MM.1S (cell line): ENCODE measurements at regions not wholly inside any gene's neighbourhood (a gene's known extent, or its start where the extent isn't known, plus 50 kb on each side); places are given as distances from the start of the nearest gene placed in this dataset.

Experiments used
- DNase-seq: peaks from one replicate; pipeline ENCODE4 v3.0.0-alpha.2; 2015
- H2AFZ ChIP-seq: fragments of 300-600 bp; sonication (generic); 2 replicates; pipeline ENCODE4 v1.6.0; 2016; ENCODE audit warnings: antibody characterized with exemption, low read length
- H3F3A ChIP-seq: fragments of 300-600 bp; sonication (generic); 2 replicates; pipeline ENCODE4 v1.6.1; 2016; ENCODE audit warnings: mild to moderate bottlenecking, antibody characterized with exemption, low read length, moderate library complexity, mixed read lengths; ENCODE audit not compliant: insufficient read depth
- H3K27ac ChIP-seq: fragments of 300-600 bp; sonication (generic); 2 replicates; pipeline ENCODE4 v1.5.1; 2016; ENCODE audit warnings: mild to moderate bottlenecking, low read length
- H3K27me3 ChIP-seq: fragments of 300-600 bp; sonication (generic); replicated peaks from 2 replicates; pipeline ENCODE4 v1.6.0; 2016; ENCODE audit warnings: low read length; ENCODE audit not compliant: insufficient read depth
- H3K36me3 ChIP-seq: fragments of 300-600 bp; sonication (generic); replicated peaks from 2 replicates; pipeline ENCODE4 v1.6.1; 2016; ENCODE audit warnings: mild to moderate bottlenecking, low read length, mixed read lengths; ENCODE audit not compliant: insufficient read depth
- H3K4me1 ChIP-seq: fragments of 300-600 bp; sonication (generic); 2 replicates; pipeline ENCODE4 v1.6.1; 2016; ENCODE audit warnings: low read length, mixed read lengths
- H3K4me2 ChIP-seq: fragments of 300-600 bp; sonication (generic); 2 replicates; pipeline ENCODE4 v1.6.0; 2016; ENCODE audit warnings: low read depth, low read length
- H3K4me3 ChIP-seq: fragments of 300-600 bp; sonication (generic); 2 replicates; pipeline ENCODE4 v1.5.1; 2016; ENCODE audit warnings: low read length, mixed read lengths
- H3K79me2 ChIP-seq: fragments of 300-600 bp; sonication (generic); 2 replicates; pipeline ENCODE4 v1.6.1; 2016; ENCODE audit warnings: mixed run types, low read length, mixed read lengths
- H3K9ac ChIP-seq: fragments of 300-600 bp; sonication (generic); 2 replicates; pipeline ENCODE4 v1.6.1; 2016; ENCODE audit warnings: low read length, mixed read lengths
- H3K9me2 ChIP-seq: fragments of 300-600 bp; sonication (generic); replicated peaks from 2 replicates; pipeline ENCODE4 v1.6.1; 2016; ENCODE audit warnings: mild to moderate bottlenecking, low read length, mixed read lengths; ENCODE audit not compliant: insufficient read depth
- H3K9me3 ChIP-seq: fragments of 300-600 bp; sonication (generic); replicated peaks from 2 replicates; pipeline ENCODE4 v1.6.1; 2016; ENCODE audit warnings: mild to moderate bottlenecking, low read length, mixed read lengths; ENCODE audit not compliant: insufficient read depth
- H4K20me1 ChIP-seq: fragments of 300-600 bp; sonication (generic); 2 replicates; pipeline ENCODE4 v1.6.1; 2016; ENCODE audit warnings: mild to moderate bottlenecking, low read length, moderate library complexity, mixed read lengths; ENCODE audit not compliant: insufficient read depth
- CTCF ChIP-seq: fragments of 300-600 bp; sonication (generic); IDR thresholded peaks from 2 replicates; pipeline ENCODE4 v1.5.1; 2016; ENCODE audit warnings: antibody characterized with exemption, low read length, mixed read lengths
- EZH2 ChIP-seq: fragments of 300-600 bp; sonication (generic); optimal IDR thresholded peaks from 2 replicates; pipeline ENCODE3; 2017; ENCODE audit warnings: low read depth, mild to moderate bottlenecking, antibody characterized with exemption, low read length, mixed read lengths
- EZH2phosphoT487 ChIP-seq: fragments of 300-600 bp; sonication (generic); IDR thresholded peaks from 2 replicates; pipeline ENCODE4 v1.6.1; 2018; ENCODE audit warnings: antibody characterized with exemption, low read length

- no peaks in the 10 kb centered on the region for H3K27me3 ChIP-seq
- H3K4me3 ChIP-seq, result no peak overlapping the region
- H3K27ac ChIP-seq, result no peak overlapping the region
- TF ChIP-seq EZH2phosphoT487, result no peak
- no peak for TF ChIP-seq CTCF
- TF ChIP-seq EZH2, result no peak
- H4K20me1 ChIP-seq, result no peaks in the 10 kb centered on the region
- no peaks in the 10 kb centered on the region for H3K4me1 ChIP-seq
- H3F3A ChIP-seq, result no peaks in the 10 kb centered on the region
- no peak for DNase-seq
- no peak overlapping the region for H3K4me2 ChIP-seq
- H3K9ac ChIP-seq, result no peak overlapping the region
- H3K79me2 ChIP-seq, result no peaks in the 10 kb centered on the region
- no peaks in the 10 kb centered on the region for H3K9me3 ChIP-seq
- H2AFZ ChIP-seq, result no peak overlapping the region
- H3K36me3 ChIP-seq, result no peaks in the 10 kb centered on the region
- H3K9me2 ChIP-seq, result no peaks in the 10 kb centered on the region
Observed at GRCh38 chr14:58721723-58722122, 84.0 kb downstream of the DACT1 start.

GRCh38 chr14:58722441-58722840, 84.7 kb downstream of the DACT1 start:
- no peak overlapping the region for H3K4me2 ChIP-seq
- TF ChIP-seq EZH2, result no peak
- TF ChIP-seq EZH2phosphoT487, result no peak
- TF ChIP-seq CTCF, result no peak
- H3K9ac ChIP-seq, result no peak overlapping the region
- no peak overlapping the region for H2AFZ ChIP-seq
- H3K36me3 ChIP-seq, result no peaks in the 10 kb centered on the region
- H3K79me2 ChIP-seq, result no peaks in the 10 kb centered on the region
- no peaks in the 10 kb centered on the region for H4K20me1 ChIP-seq
- H3F3A ChIP-seq, result no peaks in the 10 kb centered on the region
- no peak overlapping the region for H3K4me3 ChIP-seq
- no peaks in the 10 kb centered on the region for H3K9me2 ChIP-seq
- no peaks in the 10 kb centered on the region for H3K9me3 ChIP-seq
- H3K27ac ChIP-seq, result no peak overlapping the region
- H3K27me3 ChIP-seq, result no peaks in the 10 kb centered on the region
- H3K4me1 ChIP-seq, result no peaks in the 10 kb centered on the region
- DNase-seq, result no peak

- Histone ChIP-seq H3K36me3 (no peaks in the 10 kb centered on the region), H4K20me1 (no peaks in the 10 kb centered on the region), H3K9ac (no peak overlapping the region), H3F3A (no peaks in the 10 kb centered on the region), H3K4me1 (no peaks in the 10 kb centered on the region), H3K79me2 (no peaks in the 10 kb centered on the region), H3K9me3 (no peaks in the 10 kb centered on the region), H3K27me3 (no peaks in the 10 kb centered on the region), H3K4me2 (no peak overlapping the region), H3K27ac (no peak overlapping the region), H3K9me2 (no peaks in the 10 kb centered on the region), H2AFZ (no peak overlapping the region), H3K4me3 (no peak overlapping the region)
- DNase-seq, result no peak
- TF ChIP-seq CTCF (no peak), EZH2phosphoT487 (no peak), EZH2 (no peak)
Observed at GRCh38 chr14:58724206-58724605, 86.4 kb downstream of the DACT1 start.
